T-helper 1 cell (primary cell): ENCODE measurements at regions not wholly inside any gene's neighbourhood (a gene's known extent, or its start where the extent isn't known, plus 50 kb on each side); places are given as distances from the start of the nearest gene placed in this dataset.

Experiments
- DNase-seq, 5 donors: peaks; one replicate each; pipeline ENCODE4 v3.0.0-alpha.2; 2012 to 2020

DNA sequence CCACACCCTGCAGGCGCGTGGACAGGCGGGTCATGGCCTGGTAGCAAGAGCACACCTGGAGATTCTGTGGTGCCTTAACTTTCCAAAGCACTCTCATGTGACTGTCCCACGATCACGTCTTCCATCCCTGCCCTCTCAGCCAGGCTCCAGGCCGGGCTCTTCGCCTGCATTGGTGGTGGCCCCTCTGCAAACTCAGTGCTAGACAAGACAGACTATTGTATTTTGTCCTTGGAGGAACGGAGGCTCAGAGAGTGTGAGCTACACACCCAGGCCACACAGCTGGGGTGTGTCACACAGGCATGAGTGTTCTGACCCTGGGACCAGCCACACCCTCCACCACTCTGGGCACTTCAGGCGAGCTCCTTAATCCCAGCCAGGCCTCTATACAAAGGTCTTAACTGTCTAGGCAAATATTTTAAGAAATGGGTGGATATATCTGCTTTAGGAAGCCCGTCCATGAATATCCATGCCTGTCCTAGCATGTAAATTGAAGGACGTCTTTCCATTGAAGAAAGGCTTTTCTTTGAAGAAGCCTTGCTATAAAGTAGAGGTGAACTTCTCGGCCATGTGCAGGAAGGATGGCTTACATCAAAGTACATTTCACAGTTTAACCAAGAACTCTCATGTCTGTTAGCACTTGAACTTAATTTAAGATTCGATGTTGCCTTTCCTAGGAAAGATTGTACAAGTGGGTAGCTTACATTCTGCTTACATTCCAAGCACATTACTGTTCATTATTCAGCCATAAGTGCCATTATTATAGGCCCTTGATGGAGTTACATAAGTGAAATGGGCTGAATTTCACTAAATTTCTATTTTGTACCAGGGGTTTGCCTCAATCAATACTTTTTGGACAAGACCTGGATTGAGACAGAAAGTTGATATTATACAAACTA is 263.9 kb downstream of the DLL1 start:
- DNase-seq = no peak

DNA sequence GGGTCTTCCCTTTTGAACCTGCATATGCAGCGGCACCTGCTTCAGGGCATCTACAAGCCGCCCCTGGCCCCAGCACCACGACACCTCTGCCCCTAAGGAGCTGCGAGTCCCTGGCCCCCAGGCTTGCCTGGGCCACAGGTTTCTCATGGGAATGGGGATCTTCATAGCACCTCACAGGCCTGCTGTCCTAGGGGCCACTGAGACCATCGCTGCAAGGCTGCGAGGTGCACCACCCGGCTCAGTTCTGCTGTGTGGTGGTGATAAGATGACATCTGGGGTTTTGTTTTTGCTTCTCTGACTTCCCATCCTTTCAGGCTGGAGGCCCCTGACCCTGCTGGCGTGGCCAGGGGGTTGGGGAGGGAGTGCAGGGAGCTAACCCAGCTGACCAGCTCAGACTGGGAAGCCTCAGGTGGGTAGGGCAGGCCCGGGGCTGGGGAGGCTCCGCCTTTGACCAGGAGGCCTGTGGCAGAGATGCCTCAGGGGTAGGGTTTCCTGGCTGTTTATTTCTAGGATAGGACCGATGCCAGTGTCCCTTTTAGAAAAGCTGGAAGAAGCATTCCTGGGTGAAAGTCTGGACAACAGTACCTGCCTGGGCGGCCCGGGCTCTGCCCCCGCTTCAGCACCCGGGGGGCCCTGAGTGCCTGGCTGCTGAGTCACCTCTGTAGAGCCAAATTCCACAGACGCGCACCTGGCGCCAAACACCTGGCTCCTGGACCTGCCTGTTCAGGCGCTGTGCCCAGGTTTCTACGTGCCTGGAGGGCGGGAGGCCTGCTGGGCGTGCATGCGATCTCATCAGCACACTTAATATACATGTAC is 264.7 kb downstream of the DLL1 start:
- DNase-seq = no peak

DNA sequence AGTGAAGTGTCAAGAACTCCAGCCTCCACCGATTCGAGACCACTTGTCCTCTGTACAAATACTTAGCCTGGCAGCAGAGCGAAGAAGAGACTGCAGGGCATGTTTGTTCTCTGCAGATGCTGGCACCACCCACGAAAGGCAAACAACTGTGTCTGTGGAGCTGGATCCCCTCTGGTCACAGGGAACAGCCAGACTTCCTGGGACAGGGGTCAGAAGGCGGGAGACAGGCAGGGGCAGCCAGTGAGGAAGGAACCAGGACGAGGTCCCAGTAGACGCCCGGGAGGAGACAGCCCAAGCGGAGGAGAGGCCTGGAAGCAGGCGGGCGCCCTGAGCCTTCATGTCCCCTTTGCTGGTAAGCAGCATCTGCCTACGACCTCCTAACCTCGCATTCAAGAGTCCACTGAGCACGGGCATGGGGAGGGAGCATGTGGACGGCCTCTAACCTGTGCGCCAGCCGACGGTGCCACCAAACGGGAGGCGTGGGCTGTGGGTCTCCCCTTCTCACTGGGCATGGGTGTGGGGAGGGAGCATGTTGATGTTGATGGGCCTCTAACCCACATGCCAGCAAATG is 265.5 kb downstream of the DLL1 start:
- no peak for DNase-seq

DNA sequence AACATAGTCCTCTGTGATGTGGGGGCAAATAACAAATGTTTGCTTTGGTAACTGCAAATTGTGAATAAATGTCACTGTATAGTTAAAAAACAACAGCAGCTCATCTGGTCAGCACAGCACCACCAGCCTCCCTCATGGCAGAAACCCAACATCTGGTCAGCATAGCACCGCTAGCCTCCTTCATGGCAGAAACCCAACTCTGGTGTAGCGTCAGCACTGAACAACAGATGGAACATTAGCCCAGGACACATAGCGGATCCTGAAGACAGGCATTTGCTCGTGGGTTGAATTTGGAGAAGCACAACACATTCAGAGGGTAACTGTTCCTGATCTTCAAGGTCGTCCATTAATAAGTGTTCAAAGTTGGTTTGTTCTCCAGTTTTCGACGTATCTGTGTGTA is 265.9 kb downstream of the DLL1 start:
- no peak for DNase-seq

DNA sequence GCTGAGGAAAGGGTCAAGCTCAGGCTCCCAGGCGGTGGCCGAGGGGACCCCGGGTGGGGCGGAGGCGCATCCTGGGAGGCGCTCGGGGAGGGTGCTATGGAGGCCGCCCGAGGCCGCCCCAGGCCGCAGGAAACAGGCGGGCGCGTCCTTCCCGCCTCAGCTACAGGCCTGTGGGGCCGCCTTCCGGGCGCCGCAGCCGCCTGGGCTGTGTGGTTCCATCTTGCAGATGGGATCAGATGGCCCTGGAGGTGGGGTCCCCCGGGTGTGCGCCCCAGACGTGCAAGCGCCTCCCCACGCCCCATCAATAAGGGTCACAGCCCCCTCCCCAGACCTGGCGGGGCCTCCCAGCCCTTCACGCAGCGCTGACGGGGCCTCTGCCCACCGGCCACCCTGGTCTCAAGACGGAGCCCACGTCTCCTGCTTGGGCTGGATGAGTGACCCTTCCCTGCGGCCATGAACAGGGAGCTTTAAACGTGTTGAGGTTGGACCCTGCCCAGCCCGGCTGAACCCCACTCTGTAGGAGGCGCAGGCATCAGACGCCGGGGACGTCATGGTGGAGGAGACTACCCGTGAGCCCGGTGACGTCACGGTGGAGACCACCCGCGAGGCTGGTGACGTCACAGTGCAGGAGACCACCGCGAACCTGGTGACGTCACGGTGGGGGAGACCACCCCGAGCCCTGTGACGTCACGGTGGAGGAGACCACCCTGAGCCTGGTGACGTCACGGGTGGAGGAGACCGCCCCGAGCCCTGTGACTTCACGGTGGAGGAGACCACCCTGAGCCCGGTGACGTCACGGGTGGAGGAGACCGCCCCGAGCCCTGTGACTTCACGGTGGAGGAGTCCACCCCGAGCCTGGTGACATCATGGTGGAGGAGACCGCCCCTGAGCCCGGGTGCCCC is 267.0 kb downstream of the DLL1 start:
- no peak for DNase-seq

DNA sequence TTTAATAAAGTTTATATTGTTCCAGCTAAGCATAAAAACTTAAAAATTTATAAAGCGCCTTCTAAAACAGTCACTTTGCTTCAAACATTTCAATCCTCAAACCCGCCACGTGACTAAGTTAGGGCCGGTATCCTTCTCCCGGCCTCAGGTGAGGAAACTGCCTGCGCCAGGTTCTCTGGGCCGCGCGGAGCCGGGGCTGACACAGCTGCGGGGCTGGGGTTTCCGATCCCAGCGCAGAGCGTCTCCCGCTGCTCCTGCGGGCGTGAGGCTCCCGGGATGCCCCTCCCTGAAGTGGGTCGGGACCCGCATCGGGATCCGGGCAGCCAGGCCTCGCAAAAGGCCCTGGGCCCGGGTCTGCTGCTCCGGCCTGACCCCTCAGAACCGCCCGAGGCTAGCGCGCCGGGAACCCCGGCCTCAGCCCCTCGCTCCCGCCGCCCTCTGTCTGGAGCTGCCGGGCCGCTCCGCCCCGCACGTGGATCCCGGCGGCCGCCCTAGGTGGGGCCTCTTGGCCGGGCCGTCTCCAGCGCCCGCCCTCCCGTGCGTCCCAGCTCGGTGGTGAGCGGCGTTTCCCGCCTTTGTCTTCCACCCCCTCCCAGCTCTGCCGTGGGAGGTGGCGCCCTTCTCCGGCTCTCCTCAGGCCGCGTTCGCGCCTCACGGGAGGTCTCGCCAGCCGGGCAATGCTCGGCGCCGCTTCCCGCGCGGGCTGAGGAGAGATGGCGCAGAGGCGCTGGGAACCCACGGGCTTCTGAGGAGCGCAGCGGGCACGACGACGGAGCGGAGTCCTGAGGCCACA is 267.9 kb downstream of the DLL1 start:
- no peak for DNase-seq

DNA sequence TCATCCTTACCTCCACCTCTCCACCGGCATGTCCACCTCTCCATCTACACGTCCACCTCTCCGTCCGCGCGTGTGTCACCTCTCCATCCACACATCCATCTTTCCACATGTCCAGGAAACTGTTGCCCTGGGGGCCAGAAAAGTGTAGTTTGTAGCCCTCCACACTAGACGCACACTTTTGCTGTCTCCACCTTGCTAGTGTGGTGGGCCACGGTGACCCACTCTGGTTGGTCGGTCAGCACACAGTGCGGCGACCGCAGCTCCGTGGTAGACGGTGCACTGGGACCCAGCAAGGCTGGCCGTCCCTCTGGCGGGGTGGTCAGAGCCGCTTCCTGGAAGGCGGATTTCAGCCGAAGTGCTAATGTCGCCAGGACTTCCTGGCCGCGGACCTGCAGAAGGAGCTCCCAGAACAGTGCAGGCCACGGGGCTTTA is 268.6 kb downstream of the DLL1 start:
- DNase-seq = no peak

DNA sequence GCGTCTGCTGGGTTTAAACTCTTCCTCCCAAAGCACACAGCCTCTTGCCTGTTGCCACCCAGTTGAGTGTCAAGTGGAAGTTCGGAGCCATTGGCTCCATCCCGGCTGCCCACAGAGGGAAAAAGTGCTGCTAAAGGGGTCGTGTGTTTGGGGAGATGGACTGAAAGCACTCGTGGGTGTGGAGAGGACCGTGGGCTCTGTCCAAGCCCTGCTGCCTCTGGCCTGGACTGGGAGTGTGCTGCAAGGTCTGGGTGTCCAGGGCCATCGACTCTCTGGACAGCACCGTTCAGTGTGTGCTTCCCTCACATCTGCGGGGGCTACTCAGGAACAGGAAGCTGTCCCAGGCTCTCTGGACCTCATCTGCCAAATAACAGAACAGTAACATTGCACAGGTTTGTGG is 269.3 kb downstream of the DLL1 start:
- DNase-seq = no peak

DNA sequence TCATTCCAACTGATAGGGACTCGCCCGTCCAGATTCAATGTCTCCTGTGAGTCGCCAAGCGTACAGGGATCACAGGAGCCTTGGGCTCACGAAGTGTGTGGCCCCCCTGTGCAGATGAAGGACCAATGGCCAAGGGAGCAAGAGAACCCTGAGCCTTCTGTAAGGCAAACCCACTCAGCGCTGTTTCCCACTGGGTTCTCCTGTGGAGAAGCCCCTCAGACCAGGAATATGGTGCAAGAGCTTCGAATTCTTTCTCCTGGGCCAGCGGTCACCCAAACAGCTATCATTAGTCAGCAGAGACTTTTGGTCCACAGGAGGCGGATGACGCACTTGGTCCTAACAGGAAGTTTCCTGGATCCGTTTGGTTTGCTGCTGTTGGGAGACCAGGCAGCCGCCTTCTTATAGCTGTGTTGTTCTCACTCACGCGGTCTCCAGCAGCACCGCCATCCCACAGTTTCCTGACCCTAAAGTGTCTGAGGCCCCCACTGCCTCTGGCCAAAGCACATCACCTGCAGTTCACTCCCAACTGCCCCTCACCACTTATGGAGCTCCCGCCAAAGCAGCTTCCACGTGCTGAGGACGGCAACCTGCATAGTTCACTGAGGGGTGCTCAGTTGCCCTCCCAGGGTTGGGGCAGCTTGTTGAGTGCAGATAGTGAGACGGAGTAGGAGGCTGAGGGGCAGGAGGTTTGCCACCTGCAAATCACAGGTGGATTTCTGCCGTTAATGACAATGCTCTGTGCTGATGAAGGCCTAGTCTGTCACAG is 268.6 kb downstream of the ERMARD start:
- no peak for DNase-seq

DNA sequence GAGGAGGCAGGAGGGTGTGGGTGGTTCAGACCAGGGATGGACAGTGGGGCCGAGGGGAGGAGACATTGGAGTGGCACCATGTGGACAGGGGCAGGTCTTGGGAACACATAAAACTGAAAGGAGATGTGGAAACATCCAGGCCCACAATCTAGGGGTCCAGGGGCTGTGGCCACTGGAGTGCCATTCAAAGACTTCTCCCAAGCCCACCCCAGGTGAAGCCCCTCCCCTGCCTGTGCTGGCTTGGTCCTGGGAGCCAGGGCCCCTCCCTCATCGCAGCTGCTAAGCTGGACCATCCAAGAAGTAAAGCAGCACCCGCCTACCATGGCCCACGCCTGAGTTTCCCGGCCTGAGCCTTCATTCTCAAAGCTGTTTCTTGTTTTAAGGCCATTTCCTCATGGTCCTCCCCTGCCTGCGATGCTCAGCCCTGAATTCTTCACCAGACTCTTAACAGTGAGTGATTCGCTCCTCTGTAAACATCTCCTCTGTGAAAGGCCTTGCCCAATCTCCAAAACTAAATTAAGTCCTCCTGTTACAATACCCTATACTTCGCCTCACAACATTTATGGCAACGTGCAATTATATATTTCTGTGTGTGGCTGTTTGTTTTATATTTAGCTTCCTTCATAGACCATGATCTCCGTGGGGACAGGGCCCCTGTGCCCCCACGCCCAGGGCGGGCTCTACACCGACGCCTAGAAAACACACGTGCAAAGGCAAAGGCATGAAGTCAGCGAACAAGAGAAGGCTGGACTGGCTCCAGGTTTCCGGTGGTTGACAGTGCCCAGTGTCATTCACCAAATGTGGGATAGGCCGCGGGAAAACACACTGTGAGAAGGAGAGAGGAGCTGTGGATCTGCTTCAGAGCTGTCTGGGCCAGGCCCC is 267.8 kb downstream of the ERMARD start:
- no peak for DNase-seq

DNA sequence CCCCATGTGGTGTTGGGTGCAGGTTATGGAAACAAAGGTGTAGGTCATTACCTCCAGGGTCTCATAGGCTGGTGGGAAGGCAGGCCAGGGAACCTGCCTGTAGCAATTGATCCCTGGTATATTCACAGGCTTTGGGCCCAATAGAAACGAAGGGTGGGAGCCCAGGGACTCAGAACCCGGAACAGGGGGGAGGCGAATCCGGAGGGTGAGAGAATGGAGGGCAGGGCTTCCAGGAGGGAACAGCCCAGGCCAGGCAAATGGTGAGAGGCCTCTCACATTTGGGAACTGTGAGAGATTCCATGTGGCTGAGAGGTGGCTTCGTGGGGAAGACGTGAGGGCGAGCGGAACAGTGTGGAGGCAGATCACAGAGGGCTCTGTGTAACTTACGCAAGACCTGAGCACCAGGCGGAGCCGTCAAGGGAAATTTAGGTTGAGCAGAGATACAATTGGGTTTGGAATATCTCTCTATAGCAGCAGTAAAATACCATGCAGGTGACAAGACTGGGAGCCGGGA is 267.1 kb downstream of the ERMARD start:
- no peak for DNase-seq

DNA sequence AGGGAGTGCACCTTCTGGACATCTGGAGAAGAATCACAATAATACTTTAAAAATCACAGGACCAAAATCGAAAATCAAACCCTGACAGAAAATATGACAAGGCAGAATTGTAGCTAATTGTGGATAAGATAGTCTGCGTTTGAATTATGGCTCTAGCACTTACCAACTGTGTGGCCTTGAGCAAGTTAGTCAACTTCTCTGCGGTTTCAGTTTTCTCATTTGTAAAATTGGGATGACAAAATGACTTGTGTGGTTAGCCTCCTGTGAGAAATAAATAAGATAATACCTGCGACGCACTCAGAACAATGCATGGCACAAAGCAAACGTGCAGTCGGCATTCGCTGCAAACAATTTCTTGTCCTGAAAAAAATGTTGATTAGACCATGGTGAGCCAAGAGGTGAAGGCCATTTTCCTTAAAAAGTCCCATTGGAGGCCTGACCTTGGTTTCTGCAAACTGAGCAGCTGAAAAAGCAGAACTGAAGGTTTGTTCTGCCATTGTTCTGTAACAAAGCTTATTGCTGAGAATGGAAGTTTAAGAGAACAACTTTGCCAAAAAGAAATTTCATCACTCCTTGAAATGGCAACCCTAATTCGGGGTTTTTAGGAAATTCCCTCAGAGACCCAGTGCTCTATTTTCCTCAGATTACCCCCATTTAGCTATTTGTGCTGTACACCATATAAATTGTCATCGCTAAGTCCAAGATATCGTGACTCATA is 266.3 kb downstream of the ERMARD start:
- DNase-seq = no peak

DNA sequence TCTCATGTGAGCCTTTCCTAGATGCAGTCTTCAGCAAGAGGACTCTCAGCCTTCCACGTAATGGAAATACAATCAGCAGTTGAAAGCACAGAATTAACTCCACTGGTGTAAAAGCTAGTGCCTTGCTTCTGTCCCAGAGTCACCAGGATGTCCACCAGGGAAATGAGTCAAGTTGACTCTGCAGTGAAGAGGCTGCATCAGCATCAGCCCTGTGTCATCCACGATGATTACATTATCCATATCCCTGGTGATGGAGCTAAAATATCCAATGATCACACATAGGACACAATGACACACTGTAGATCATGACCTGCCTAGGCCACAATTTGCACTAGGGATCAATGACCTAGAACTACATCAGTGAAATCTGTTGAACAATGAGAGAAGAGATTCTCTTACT is 262.4 kb downstream of the ERMARD start:
- DNase-seq = no peak

DNA sequence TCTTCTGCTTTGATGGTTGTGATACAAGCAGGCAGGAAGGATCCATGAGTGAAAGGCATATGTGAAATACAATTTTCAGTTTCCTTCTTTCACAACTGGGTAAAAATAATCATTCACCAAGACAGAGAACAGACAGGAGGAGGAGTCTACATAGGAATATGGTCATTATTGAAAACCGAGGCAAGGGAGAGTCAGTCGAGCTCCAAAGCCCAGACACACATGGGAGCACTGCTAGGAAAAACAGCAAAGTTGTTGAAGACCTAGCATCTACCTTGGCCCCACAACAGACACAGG is 260.6 kb downstream of the ERMARD start:
- no peak for DNase-seq

DNA sequence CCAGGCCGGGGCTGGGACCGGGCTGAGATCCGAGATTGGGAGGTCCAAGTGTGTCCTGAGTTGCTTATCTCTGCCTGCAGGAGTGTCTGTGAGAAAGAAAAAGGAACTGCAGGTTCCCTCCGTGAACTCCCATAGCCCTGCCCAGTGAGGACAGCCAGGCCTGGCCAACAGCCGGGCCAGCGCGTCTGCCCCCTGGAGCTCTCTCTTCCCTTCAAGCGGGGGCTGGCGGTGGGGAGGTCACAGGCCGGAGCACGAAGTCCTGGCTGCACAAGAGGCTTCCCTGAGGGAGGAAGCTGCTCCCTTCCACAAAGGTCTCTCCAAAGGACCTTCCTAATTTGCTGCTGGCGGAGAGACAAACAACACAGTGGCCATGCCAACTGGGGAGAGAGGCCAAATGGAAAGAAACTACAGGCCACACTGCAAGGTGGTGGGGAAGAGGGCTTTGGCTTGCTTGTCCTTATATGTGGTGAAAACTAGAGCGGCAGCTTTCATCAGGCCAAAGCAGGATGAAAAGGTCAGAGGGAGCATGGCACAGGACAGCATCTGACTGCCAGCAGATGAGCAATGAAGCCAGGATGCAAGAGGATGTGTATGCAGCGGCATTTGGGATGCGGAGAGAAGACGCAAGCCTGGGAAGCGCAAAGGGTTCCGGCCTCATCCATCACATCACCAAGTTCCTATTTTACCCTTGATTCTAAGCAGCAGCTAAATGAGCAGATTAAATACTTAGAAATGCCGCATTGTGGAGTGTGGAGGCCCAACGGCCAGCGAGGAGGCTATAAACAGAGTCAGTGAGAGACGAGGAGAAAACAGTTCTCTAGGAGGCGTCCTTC is 260.0 kb downstream of the ERMARD start:
- no peak for DNase-seq

DNA sequence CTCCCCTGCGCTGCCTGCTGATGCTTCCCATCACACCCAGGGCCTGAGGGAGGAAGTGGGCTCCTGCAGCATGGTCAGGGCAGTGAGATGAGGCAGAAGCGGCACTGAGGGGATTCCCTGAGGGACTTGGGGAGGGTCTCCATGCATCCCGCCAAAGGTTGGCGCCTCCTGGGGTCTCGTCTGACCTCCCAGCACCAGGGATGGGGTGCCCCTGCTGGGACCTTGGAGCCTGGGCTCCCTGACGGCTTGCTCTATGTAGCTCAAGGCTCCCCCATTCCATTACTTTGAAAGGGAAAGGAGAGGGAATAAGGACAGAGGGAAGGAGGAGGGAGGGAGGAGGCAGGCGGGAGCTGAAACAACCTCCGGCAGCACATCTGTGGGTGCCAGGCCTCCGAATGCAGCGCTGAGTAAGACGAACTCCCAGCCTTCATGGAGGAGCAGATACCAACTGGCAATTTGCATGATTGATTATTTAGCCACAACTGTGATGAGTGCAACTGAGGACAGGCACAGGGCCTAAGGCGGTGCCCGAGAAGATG is 259.3 kb downstream of the ERMARD start:
- DNase-seq = no peak

DNA sequence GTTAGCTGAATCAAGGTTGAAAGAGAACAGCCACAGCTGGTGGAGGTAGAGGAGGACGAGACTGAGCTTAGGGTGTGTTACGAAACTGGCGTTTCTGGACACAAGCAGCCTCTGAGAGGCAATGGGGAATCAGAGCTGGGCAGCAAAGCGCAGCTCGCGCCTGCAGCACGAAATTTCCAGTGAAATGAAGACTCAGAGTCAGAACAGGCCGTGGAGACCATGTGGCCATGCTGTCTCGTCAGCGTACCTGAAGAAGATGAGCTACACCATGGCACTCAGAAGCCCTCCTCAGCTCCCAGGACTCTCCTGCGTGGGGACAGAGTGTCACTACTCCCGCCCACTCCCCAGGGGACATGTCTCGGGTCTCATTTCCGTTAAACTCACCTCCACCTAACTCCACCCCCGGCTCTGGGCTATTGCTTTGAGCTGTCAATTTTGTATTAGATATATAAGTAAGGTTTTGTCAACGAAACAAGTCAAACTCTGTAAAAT is 256.9 kb downstream of the ERMARD start:
- no peak for DNase-seq
